ENCODE measurements at regions not wholly inside any gene's neighbourhood (a gene's known extent, or its start where the extent isn't known, plus 50 kb on each side); places are given as distances from the start of the nearest gene placed in this dataset.
"Not testable (repeated sequence)": the region's sequence is repeated elsewhere in the genome, so short reads cannot be mapped to it uniquely, and the experiment has no call there.

DNA sequence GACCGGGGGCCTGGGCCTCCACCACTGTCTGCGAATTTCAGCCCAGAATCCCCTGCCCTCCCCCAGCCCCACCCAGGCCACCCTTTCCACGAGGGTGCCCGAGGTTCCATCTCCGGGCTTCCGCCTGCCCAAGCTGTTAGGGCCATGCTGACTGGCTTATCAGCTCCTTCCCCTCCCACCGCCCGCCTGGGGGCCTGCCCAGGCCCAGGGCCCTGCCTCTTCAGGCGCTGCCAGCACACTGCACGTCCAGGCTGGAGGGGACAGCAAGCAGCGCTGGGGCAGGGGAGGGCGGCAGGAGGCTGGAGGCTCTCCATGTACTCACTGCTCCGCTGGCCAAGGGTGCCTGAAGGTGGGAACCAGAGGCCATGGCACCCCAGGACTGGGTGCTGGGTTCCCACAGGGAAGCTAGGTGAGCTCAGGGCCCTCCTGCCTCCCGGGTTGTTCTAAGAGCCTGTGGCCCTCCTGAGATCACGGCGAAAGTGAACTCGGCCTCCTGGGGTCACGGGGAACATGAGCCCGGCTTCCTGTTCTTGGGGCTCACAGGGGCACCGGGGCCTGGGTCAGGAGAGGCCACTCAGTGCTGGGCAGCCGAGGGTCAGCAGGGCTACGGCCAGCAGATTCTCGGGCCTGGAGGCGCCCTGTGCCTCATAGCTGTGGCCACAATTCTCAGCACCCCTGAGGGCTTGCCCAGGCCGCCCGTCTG, 57.7 kb upstream of the EGFL7 start:
- peak overlapping the region in 3 of 4 donors; percentile 65 to 74 (median 70) for H3K27ac ChIP-seq
- no peaks in the 10 kb centered on the region for H3K36me3 ChIP-seq
- H3K9me3 ChIP-seq: no peaks in the 10 kb centered on the region
- intact Hi-C loops (cut with DNase I): loop anchor here (5.0 kb wide), 1 partner anchor 78 kb away; no protein-coding TSS in a partner anchor
- H3K4me1 ChIP-seq: peaks cover 0 to 44% (median 27%) of the 10 kb centered on the region in 4 donors
- 31 to 70% methylated on average over 26 of the region's 26 CpGs for WGBS, 2 donors
- H3K4me3 ChIP-seq: no peak overlapping the region
- TF ChIP-seq POLR2A (IDR thresholded peaks at IDR 0.05) (peak in 1 of 2 donors; percentile 43), EP300 (IDR thresholded peaks at IDR 0.05) (no peak)
- DNase-seq: no peak
- peaks cover 0 to 13% (median 0%) of the 10 kb centered on the region in 3 donors for H3K27me3 ChIP-seq

DNA sequence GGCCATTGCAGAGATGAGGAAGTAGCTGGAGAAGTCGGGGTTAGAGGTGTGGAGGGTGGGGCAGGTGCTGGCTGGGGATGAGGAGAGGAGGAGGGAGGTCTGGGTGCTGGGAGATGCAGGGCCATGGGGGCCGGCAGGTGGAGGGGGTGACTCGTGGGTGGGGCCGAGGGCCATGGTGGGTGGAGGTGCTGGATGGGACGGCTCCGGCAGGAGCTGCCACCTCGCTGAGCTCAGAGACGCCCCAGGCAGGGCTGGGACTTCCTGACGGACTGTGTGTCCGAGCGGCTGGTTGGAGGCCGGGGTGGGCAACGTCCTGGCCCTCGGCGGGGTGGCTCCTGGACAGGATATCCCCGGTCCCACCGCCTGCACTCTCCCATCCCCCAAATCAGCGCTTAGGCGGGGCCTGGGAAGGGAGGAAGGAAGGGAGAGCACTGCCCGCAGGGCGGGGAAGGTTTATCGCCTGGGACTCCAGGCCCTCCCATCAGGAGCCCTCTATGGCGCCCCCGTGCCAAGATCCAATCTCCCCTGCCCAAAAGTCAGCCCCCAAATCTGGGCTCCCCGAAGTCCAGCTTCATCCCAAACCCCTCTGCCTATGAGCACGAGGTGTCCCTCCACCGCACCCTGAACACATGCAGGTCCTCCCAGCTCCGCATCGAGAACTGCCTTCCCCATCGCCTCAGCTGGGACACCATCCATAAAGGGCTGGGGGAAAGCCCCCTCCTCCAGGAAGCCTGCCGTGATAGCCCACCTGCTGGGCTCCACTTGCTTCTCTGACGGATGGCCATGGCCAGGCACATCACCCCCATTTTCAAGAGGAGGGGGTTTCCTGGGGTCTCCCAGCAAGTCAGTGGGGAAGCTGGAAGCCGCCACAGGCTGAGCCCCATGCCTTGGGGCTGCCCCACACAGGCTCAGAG, 58.3 kb upstream of the NOTCH1 start:
- Histone ChIP-seq H3K9me3 (no peaks in the 10 kb centered on the region), H3K4me1 (peaks cover 0 to 44% (median 27%) of the 10 kb centered on the region in 4 donors), H3K4me3 (no peak overlapping the region), H3K27ac (peak overlapping the region in 2 of 4 donors; percentile 47 to 74), H3K27me3 (peaks cover 0 to 17% (median 0%) of the 10 kb centered on the region in 3 donors), H3K36me3 (no peaks in the 10 kb centered on the region)
- WGBS, 2 donors: 12 to 39% methylated on average over 33 of the region's 33 CpGs
- DNase-seq: no peak
- no peak for TF ChIP-seq EP300 (IDR thresholded peaks at IDR 0.05)
- TF ChIP-seq POLR2AphosphoS5 (IDR thresholded peaks at IDR 0.05): no peak
- TF ChIP-seq, protein P1, sequence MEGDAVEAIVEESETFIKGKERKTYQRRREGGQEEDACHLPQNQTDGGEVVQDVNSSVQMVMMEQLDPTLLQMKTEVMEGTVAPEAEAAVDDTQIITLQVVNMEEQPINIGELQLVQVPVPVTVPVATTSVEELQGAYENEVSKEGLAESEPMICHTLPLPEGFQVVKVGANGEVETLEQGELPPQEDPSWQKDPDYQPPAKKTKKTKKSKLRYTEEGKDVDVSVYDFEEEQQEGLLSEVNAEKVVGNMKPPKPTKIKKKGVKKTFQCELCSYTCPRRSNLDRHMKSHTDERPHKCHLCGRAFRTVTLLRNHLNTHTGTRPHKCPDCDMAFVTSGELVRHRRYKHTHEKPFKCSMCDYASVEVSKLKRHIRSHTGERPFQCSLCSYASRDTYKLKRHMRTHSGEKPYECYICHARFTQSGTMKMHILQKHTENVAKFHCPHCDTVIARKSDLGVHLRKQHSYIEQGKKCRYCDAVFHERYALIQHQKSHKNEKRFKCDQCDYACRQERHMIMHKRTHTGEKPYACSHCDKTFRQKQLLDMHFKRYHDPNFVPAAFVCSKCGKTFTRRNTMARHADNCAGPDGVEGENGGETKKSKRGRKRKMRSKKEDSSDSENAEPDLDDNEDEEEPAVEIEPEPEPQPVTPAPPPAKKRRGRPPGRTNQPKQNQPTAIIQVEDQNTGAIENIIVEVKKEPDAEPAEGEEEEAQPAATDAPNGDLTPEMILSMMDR (IDR thresholded peaks at IDR 0.05): no peak
- TF ChIP-seq POLR2A (IDR thresholded peaks at IDR 0.05): no peak
- intact Hi-C loops (cut with DNase I): no loop called here

DNA sequence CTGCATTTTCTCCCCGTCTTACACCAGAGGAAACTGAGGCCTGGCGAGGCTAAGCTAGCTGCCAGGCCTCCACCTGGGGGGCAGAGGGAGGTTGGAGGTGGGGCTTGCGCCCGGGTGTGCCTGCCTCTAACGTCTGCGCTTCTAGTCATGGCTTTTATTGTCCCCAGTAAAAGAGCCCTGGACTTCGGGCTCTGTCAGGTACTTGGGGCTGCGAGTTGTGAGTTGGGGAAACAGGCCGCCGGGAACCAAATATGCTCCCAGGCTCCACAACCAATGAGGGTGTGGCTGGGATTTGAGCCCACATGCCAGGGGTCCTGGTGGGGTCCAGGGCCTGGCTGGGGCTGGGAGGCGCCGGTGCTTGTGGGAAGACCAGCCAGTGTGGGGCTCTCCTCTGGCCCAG, 57.4 kb upstream of the NOTCH1 start:
- no peak for DNase-seq
- intact Hi-C loops (cut with DNase I): no loop called here

DNA sequence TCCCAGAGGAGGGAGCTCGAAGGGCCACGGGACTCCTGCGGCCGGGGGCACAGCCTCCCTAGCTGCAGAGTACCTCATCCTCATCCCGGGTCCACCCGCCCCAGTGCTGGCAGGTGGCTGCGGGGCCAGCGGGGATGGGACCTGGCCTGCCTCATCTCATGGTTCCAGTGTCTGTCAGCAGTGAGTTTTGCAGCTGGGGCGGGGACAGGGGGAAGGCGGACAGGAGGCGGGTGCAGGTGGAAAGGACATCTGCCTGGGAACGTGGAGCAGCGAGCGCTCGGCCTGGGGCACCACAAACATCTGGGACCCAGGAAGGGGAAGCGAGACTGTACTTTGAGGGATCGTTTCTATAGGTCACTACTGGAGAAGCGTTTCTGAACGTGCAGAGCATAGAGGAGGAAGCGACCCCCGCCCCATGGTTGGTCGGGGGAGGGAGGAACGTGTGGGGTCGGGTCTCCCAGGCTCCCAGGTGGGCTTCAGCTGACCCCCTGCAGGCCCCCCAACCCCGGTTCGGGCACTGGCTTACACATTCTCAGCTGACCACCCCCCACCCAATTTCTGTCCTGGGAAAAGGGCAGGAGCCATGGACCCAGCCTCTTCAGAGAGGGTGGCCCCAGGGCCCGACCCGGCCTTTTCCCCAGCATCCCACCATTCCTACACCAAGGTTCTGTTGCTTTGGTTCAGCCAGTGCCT, 56.5 kb upstream of the NOTCH1 start:
- H3K4me1 ChIP-seq: peaks cover 0 to 44% (median 28%) of the 10 kb centered on the region in 4 donors
- peaks cover 0 to 22% (median 0%) of the 10 kb centered on the region in 3 donors for H3K27me3 ChIP-seq
- TF ChIP-seq POLR2A (IDR thresholded peaks at IDR 0.05): no peak
- TF ChIP-seq EP300 (IDR thresholded peaks at IDR 0.05): no peak
- TF ChIP-seq, protein P1 (IDR thresholded peaks at IDR 0.05): no peak
- TF ChIP-seq POLR2AphosphoS5 (IDR thresholded peaks at IDR 0.05): no peak
- 15 to 40% methylated on average over 28 of the region's 28 CpGs for WGBS, 2 donors
- DNase-seq: no peak
- intact Hi-C loops (cut with DNase I): no loop called here
- H3K4me3 ChIP-seq: no peak overlapping the region
- H3K36me3 ChIP-seq: no peaks in the 10 kb centered on the region
- H3K27ac ChIP-seq: peak overlapping the region in 1 of 4 donors; percentile 47
- no peaks in the 10 kb centered on the region for H3K9me3 ChIP-seq

More for the DNA sequence above, 57.4 kb upstream of the NOTCH1 start:
- peaks cover 0 to 22% (median 0%) of the 10 kb centered on the region in 3 donors for H3K27me3 ChIP-seq
- H3K4me1 ChIP-seq: peaks cover 0 to 44% (median 27%) of the 10 kb centered on the region in 4 donors
- H3K4me3 ChIP-seq: no peak overlapping the region
- peak overlapping the region in 1 of 4 donors; percentile 47 for H3K27ac ChIP-seq
- TF ChIP-seq POLR2A (IDR thresholded peaks at IDR 0.05) (peak in 1 of 2 donors; percentile 19), POLR2AphosphoS5 (IDR thresholded peaks at IDR 0.05) (no peak)
- no peaks in the 10 kb centered on the region for H3K36me3 ChIP-seq
- H3K9me3 ChIP-seq: no peaks in the 10 kb centered on the region
- 22 to 72% methylated on average over 12 of the region's 12 CpGs for WGBS, 2 donors

DNA sequence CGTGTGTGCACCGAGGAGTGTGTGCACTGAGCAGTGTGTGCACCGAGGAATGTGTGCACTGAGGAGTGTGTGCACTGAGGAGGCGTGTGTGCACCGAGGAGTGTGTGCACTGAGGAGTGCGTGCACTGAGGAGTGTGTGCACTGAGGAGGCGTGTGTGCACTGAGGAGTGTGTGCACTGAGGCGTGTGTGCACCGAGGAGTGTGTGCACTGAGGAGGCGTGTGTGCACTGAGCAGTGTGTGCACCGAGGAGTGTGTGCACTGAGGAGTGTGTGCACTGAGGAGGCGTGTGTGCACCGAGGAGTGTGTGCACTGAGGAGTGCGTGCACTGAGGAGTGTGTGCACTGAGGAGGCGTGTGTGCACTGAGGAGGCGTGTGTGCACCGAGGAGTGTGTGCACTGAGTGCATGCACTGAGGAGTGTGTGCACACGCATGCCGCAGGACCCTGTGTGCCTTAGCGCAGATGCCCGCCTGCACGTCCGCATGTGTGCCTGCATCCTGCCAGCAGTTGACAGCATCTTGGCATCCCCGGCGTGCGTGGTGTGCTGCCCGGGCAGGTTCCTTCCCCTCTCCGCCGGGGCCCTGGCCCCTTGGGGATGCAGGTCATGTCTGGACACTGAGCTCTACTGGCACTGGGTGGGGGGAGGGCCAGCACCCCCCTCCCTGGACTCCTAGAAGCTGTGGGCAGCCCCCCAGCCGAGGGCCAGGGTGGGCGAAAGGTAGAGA, 55.6 kb upstream of the NOTCH1 start:
- peak overlapping the region in 1 of 4 donors; percentile 47 for H3K27ac ChIP-seq
- H3K4me1 ChIP-seq: peaks cover 0 to 39% (median 25%) of the 10 kb centered on the region in 4 donors
- H3K36me3 ChIP-seq; DNase-seq; H3K4me3 ChIP-seq; intact Hi-C loops (cut with DNase I); H3K9me3 ChIP-seq: not testable (repeated sequence)
- WGBS, 2 donors: 85 to 94% methylated on average over 31 of the region's 31 CpGs
- H3K27me3 ChIP-seq: peaks cover 0 to 22% (median 0%) of the 10 kb centered on the region in 3 donors
